Trophoblast cell (in vitro differentiated cells and primary cell): ENCODE measurements at regions not wholly inside any gene's neighbourhood (a gene's known extent, or its start where the extent isn't known, plus 50 kb on each side); places are given as distances from the start of the nearest gene placed in this dataset.

Source experiments
- DNase-seq, 2 donors: peaks; one replicate each; pipeline ENCODE4 v3.0.0-alpha.2; 2016
- H2AFZ ChIP-seq: 2 replicates; pipeline ENCODE4 v1.6.1; 2013; ENCODE audit warnings: low read length, moderate library complexity, mild to moderate bottlenecking; ENCODE audit not compliant: insufficient read depth, poor library complexity
- H2AK5ac ChIP-seq: 2 replicates; pipeline ENCODE4 v1.6.1; 2013; ENCODE audit warnings: mild to moderate bottlenecking, low read length
- H2BK120ac ChIP-seq: 2 replicates; pipeline ENCODE4 v1.6.1; 2013; ENCODE audit warnings: low read length, mild to moderate bottlenecking, moderate library complexity; ENCODE audit not compliant: insufficient read depth, poor library complexity
- H2BK12ac ChIP-seq: 2 replicates; pipeline ENCODE4 v1.6.1; 2013; ENCODE audit warnings: mild to moderate bottlenecking, low read length, moderate library complexity
- H2BK5ac ChIP-seq: 2 replicates; pipeline ENCODE4 v1.6.1; 2013; ENCODE audit warnings: low read length, low read depth, moderate library complexity, mild to moderate bottlenecking; ENCODE audit not compliant: poor library complexity
- H3K14ac ChIP-seq: 2 replicates; pipeline ENCODE4 v1.6.1; 2013; ENCODE audit warnings: mild to moderate bottlenecking, low read length
- H3K18ac ChIP-seq: 2 replicates; pipeline ENCODE4 v1.6.1; 2013; ENCODE audit warnings: mild to moderate bottlenecking, low read length
- H3K23ac ChIP-seq: 2 replicates; pipeline ENCODE4 v1.6.1; 2013; ENCODE audit warnings: low read length
- H3K27ac ChIP-seq: 2 replicates; pipeline ENCODE4 v1.5.1; 2013; ENCODE audit warnings: low read depth, mild to moderate bottlenecking, inconsistent platforms, low read length, moderate library complexity
- H3K27me3 ChIP-seq: 2 replicates; pipeline ENCODE4 v1.6.1; 2013; ENCODE audit warnings: inconsistent platforms, mild to moderate bottlenecking, low read length, moderate library complexity; ENCODE audit not compliant: insufficient read depth
- H3K36me3 ChIP-seq, 2 experiments: 1 replicate in 1 of 2; 2 replicates in 1 of 2; pipeline ENCODE4 v1.6.1; 2013; ENCODE audit warnings: low read length in 2 of 2, mild to moderate bottlenecking in 2 of 2, moderate library complexity in 1 of 2; ENCODE audit not compliant: insufficient read depth in 2 of 2, control insufficient read depth in 1 of 2
- H3K4ac ChIP-seq: 2 replicates; pipeline ENCODE4 v1.6.1; 2013; ENCODE audit warnings: low read depth, mild to moderate bottlenecking, low read length, moderate library complexity
- H3K4me1 ChIP-seq, 2 experiments: 1 replicate in 1 of 2; 2 replicates in 1 of 2; pipeline ENCODE4 v1.6.1; 2013; ENCODE audit warnings: low read length in 2 of 2, mild to moderate bottlenecking in 2 of 2, moderate library complexity in 1 of 2; ENCODE audit not compliant: insufficient read depth in 2 of 2, control insufficient read depth in 1 of 2
- H3K4me2 ChIP-seq: 2 replicates; pipeline ENCODE4 v1.6.1; 2013; ENCODE audit warnings: inconsistent platforms, mild to moderate bottlenecking, low read length, moderate library complexity
- H3K4me3 ChIP-seq: 2 replicates; pipeline ENCODE4 v1.5.1; 2013; ENCODE audit warnings: mild to moderate bottlenecking, low read depth, low read length, inconsistent platforms
- H3K79me1 ChIP-seq: one replicate; pipeline ENCODE4 v1.6.1; 2013; ENCODE audit warnings: low read length
- H3K79me2 ChIP-seq: 2 replicates; pipeline ENCODE4 v1.6.1; 2013; ENCODE audit warnings: low read length, mild to moderate bottlenecking; ENCODE audit not compliant: control insufficient read depth, insufficient read depth, poor library complexity
- H3K9ac ChIP-seq: 2 replicates; pipeline ENCODE4 v1.6.1; 2013; ENCODE audit warnings: mild to moderate bottlenecking, low read length
- H3K9me3 ChIP-seq: 2 replicates; pipeline ENCODE4 v1.6.1; 2013; ENCODE audit warnings: low read depth, mild to moderate bottlenecking, control low read depth, inconsistent platforms, low read length; ENCODE audit not compliant: insufficient read depth
- H4K12ac ChIP-seq: 2 replicates; pipeline ENCODE4 v1.6.1; 2013; ENCODE audit warnings: low read depth, mild to moderate bottlenecking, low read length, moderate library complexity
- H4K8ac ChIP-seq: 2 replicates; pipeline ENCODE4 v1.6.1; 2013; ENCODE audit warnings: low read depth, mild to moderate bottlenecking, low read length, moderate library complexity
- H4K91ac ChIP-seq: one replicate; pipeline ENCODE4 v1.6.1; 2013; ENCODE audit warnings: low read depth, mild to moderate bottlenecking, low read length, moderate library complexity
- WGBS: extraction: QIAGEN DNeasy Blood & Tissue Kit; methylation state at CpG from one replicate; pipeline ENCODE4 v1.1.7; 2013; ENCODE audit warnings: missing lambda C conversion rate; ENCODE audit not compliant: insufficient read length, insufficient coverage; ENCODE audit errors: extremely low coverage; 5-methylcytosine and 5-hydroxymethylcytosine counted together

- WGBS: no CpG with 5 or more reads among the region's 5 CpGs
- Histone ChIP-seq H3K4me2 (no peak overlapping the region), H3K9ac (no peak overlapping the region), H3K4me3 (no peak overlapping the region), H2BK5ac (no peak overlapping the region), H2AFZ (no peak overlapping the region), H4K8ac (no peak overlapping the region), H4K91ac (no peak overlapping the region), H3K79me2 (no peaks in the 10 kb centered on the region), H3K79me1 (no peaks in the 10 kb centered on the region), H3K4me1 (peaks cover 5 to 12% of the 10 kb centered on the region in 2 experiments), H3K23ac (no peak overlapping the region), H3K27me3 (no peaks in the 10 kb centered on the region), H3K27ac (no peak overlapping the region), H3K36me3 (no peaks in the 10 kb centered on the region), H2BK120ac (no peak overlapping the region), H4K12ac (no peak overlapping the region), H3K9me3 (no peaks in the 10 kb centered on the region), H3K14ac (no peak overlapping the region), H3K4ac (no peak overlapping the region), H2AK5ac (no peak overlapping the region), H3K18ac (no peak overlapping the region), H2BK12ac (no peak overlapping the region)
- no peak for DNase-seq
Observed at GRCh38 chr6:15087186-15087589, 158.7 kb upstream of the JARID2 start.

DNA sequence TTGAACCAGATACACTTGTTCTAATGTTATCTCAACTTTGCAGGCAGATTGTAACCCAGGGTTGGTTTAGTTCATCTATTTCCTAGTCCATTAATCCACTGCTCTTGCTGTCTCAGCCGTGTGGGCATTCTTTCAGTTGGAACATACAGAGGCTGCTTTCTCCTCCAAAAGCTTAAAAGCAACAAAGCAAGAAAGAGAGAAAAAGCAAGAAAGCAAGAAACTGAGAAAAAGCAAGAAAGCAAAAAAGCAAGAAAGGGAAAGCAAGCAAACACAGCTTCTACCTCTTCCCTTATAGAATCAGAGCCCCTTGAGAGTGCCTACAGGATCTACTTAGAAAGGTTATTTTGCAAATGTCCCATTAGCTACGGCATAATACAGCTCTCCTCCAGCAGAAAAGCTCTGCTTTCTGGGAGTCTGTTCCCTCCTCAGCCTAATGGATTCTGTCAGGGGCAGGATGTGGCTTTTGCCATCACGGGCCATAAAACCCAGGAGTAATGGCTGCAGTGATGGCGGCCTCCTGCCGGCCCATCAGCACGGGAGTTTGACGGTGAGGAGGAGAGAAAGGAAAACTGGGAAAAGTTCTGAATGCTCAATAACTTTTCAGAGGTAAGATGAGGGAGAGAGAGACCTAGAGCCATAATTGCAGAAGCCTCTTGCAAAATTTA lies 156.8 kb upstream of the JARID2 start:
- no peak for DNase-seq
- no peak overlapping the region for H2AK5ac ChIP-seq
- H4K91ac ChIP-seq: no peak overlapping the region
- no peak overlapping the region for H3K23ac ChIP-seq
- H2BK5ac ChIP-seq: peak overlapping the region; percentile 16
- H3K79me1 ChIP-seq: peaks cover 2% of the 10 kb centered on the region
- no CpG with 5 or more reads among the region's 7 CpGs for WGBS
- H3K27me3 ChIP-seq: no peaks in the 10 kb centered on the region
- H3K36me3 ChIP-seq: no peaks in the 10 kb centered on the region
- H3K4me1 ChIP-seq: peaks cover 10 to 19% of the 10 kb centered on the region in 2 experiments
- no peak overlapping the region for H2AFZ ChIP-seq
- H4K12ac ChIP-seq: no peak overlapping the region
- peak overlapping the region; percentile 15 for H3K27ac ChIP-seq
- no peak overlapping the region for H3K4ac ChIP-seq
- H2BK120ac ChIP-seq: no peak overlapping the region
- H3K9me3 ChIP-seq: no peaks in the 10 kb centered on the region
- no peak overlapping the region for H4K8ac ChIP-seq
- H3K14ac ChIP-seq: no peak overlapping the region
- no peak overlapping the region for H3K18ac ChIP-seq
- H3K4me3 ChIP-seq: no peak overlapping the region
- H3K9ac ChIP-seq: no peak overlapping the region
- H3K4me2 ChIP-seq: no peak overlapping the region
- no peak overlapping the region for H2BK12ac ChIP-seq
- H3K79me2 ChIP-seq: no peaks in the 10 kb centered on the region

- H2BK120ac ChIP-seq: no peak overlapping the region
- WGBS: no CpG with 5 or more reads among the region's 10 CpGs
- H2AFZ ChIP-seq: no peak overlapping the region
- H3K79me2 ChIP-seq: no peaks in the 10 kb centered on the region
- peak overlapping the region; percentile 19 for H2BK12ac ChIP-seq
- no peaks in the 10 kb centered on the region for H3K9me3 ChIP-seq
- peak overlapping the region; percentile 15 for H3K27ac ChIP-seq
- no peak overlapping the region for H2AK5ac ChIP-seq
- H3K9ac ChIP-seq: no peak overlapping the region
- peak overlapping the region; percentile 8 for H4K91ac ChIP-seq
- no peak overlapping the region for H2BK5ac ChIP-seq
- H3K27me3 ChIP-seq: no peaks in the 10 kb centered on the region
- peak; percentile 89 to 92 for DNase-seq
- no peak overlapping the region for H3K14ac ChIP-seq
- no peak overlapping the region for H4K12ac ChIP-seq
- no peak overlapping the region for H3K4me3 ChIP-seq
- no peak overlapping the region for H3K18ac ChIP-seq
- no peak overlapping the region for H3K23ac ChIP-seq
- H3K4me1 ChIP-seq: peaks cover 10 to 19% of the 10 kb centered on the region in 2 experiments
- H3K36me3 ChIP-seq: no peaks in the 10 kb centered on the region
- peak overlapping the region; percentile 32 for H3K4me2 ChIP-seq
- H4K8ac ChIP-seq: peak overlapping the region; percentile 10
- peaks cover 2% of the 10 kb centered on the region for H3K79me1 ChIP-seq
- no peak overlapping the region for H3K4ac ChIP-seq
Observed at GRCh38 chr6:15089569-15090144, 156.2 kb upstream of the JARID2 start.

DNA sequence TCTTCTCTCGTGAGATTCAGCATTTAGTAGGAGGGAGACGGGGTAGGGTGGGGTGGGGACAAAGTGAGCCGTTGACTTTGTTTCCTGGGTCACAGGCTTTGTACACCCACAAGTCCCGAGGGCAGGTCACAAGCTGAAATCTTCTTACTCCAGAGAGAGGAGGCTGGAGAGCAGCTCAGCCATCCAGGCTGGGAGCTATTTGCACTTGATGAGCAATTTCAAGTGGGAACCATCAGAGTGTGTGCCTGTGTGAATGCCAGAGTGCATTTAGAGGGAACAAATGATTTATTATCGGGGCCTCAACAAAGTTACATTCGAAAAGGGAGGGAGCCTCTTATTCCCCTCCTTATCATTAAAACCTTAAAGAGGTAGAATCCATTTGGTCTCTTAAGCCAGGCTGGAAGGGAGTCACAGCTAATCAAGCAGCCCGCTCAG lies 155.7 kb upstream of the JARID2 start:
- no peaks in the 10 kb centered on the region for H3K27me3 ChIP-seq
- no peaks in the 10 kb centered on the region for H3K79me2 ChIP-seq
- no peak overlapping the region for H3K14ac ChIP-seq
- H4K8ac ChIP-seq: no peak overlapping the region
- peak overlapping the region; percentile 31 for H2BK12ac ChIP-seq
- no peak overlapping the region for H2AFZ ChIP-seq
- H3K36me3 ChIP-seq: no peaks in the 10 kb centered on the region
- H4K12ac ChIP-seq: no peak overlapping the region
- WGBS: no CpG with 5 or more reads among the region's 7 CpGs
- no peaks in the 10 kb centered on the region for H3K9me3 ChIP-seq
- no peak overlapping the region for H3K23ac ChIP-seq
- no peak overlapping the region for H2AK5ac ChIP-seq
- no peak overlapping the region for H3K18ac ChIP-seq
- no peak overlapping the region for H3K4ac ChIP-seq
- H2BK120ac ChIP-seq: peak overlapping the region; percentile 52
- H3K9ac ChIP-seq: no peak overlapping the region
- peak overlapping the region; percentile 32 for H4K91ac ChIP-seq
- peak overlapping the region; percentile 15 for H3K27ac ChIP-seq
- peak overlapping the region; percentile 23 for H2BK5ac ChIP-seq
- H3K4me2 ChIP-seq: no peak overlapping the region
- peaks cover 2% of the 10 kb centered on the region for H3K79me1 ChIP-seq
- no peak overlapping the region for H3K4me3 ChIP-seq
- no peak for DNase-seq
- peaks cover 10 to 19% of the 10 kb centered on the region in 2 experiments for H3K4me1 ChIP-seq
